A549 (cell line): ENCODE measurements at regions not wholly inside any gene's neighbourhood (a gene's known extent, or its start where the extent isn't known, plus 50 kb on each side); places are given as distances from the start of the nearest gene placed in this dataset.

Source experiments
- ATAC-seq, 2 experiments: fragments of 200-7000 bp in 1 of 2; fragments of >200 bp in 1 of 2; cut with Nextera tagmentation in 1 of 2; cut with Tn5 transposase in 1 of 2; 3 replicates each; pipeline versions ENCODE4 v1.8.0 to v1.9.1; 2018 to 2020; ENCODE audit warnings: mild to moderate bottlenecking in 1 of 2, moderate library complexity in 1 of 2
- CTCF ChIA-PET: fragments of 300-600 bp; sonication (Branson Sonifier 250); formaldehyde crosslinking; extraction: SDS; loops from one replicate; lab custom pipeline; 2021; ENCODE audit warnings: antibody characterized with exemption, inconsistent platforms; lab: Yijun Ruan, JAX
- POLR2A ChIA-PET: fragments of 350-600 bp; formaldehyde crosslinking; extraction: SDS; loops from one replicate; lab custom pipeline; 2021; ENCODE audit warnings: antibody characterized with exemption, inconsistent platforms; lab: Yijun Ruan, JAX
- DNase-seq, 2 experiments: peaks; one replicate each; pipeline versions ENCODE4 v3.0.0 to v3.0.0-alpha.2; 2011 to 2016; ENCODE audit warnings: low read depth in 1 of 2, low spot score in 1 of 2
- FAIRE-seq: peaks from 2 replicates; lab custom pipeline; 2011; peaks lifted over from hg19 to GRCh38; lab: Jason Lieb, UNC
- H3K27ac ChIP-seq, 2 experiments: fragments of >200 bp; sonication (Bioruptor Twin); formaldehyde crosslinking; 3 replicates each; pipeline ENCODE4 v1.5.1; 2016 to 2017
- H3K4me1 ChIP-seq: fragments of >200 bp; sonication (Bioruptor Twin); formaldehyde crosslinking; 3 replicates; pipeline ENCODE4 v1.6.1; 2016
- H3K4me2 ChIP-seq: fragments of >200 bp; sonication (Bioruptor Twin); formaldehyde crosslinking; 3 replicates; pipeline ENCODE4 v1.6.1; 2016
- H3K4me3 ChIP-seq: fragments of >200 bp; sonication (Bioruptor Twin); formaldehyde crosslinking; 3 replicates; pipeline ENCODE4 v1.5.1; 2016
- H3K9me3 ChIP-seq: fragments of >200 bp; sonication (Bioruptor Twin); formaldehyde crosslinking; 3 replicates; pipeline ENCODE4 v1.6.1; 2016
- BHLHE40 ChIP-seq: IDR thresholded peaks from 2 replicates; pipeline ENCODE4 v1.6.1; 2012; ENCODE audit warnings: low read depth, low read length, inconsistent platforms
- CHD2 ChIP-seq: fragments of 150-350 bp; IDR thresholded peaks from 2 replicates; pipeline ENCODE4 v1.6.1; 2014; ENCODE audit warnings: low read length; ENCODE audit not compliant: partially characterized antibody
- CHD4 ChIP-seq: fragments of 200-600 bp; sonication (generic); IDR thresholded peaks from 2 replicates; pipeline ENCODE4 v1.6.1; 2016; ENCODE audit warnings: antibody characterized with exemption, mild to moderate bottlenecking, borderline replicate concordance
- EP300 ChIP-seq, 2 experiments: fragments of >200 bp; sonication (Bioruptor Twin); formaldehyde crosslinking; IDR thresholded peaks; 2 replicates in 1 of 2; 3 replicates in 1 of 2; pipeline ENCODE4 v1.6.1; 2016 to 2017
- FOXS1 ChIP-seq: fragments of 250-450 bp; sonication (Bioruptor Pico); IDR thresholded peaks from 2 replicates; pipeline ENCODE4 v1.5.0; 2020; ENCODE audit warnings: mild to moderate bottlenecking, moderate library complexity
- HOXA7 ChIP-seq: fragments of 250-450 bp; sonication (Bioruptor Pico); IDR thresholded peaks from 2 replicates; pipeline ENCODE4 v1.5.0; 2020; ENCODE audit warnings: mild to moderate bottlenecking, moderate library complexity
- HOXB13 ChIP-seq: fragments of 250-450 bp; sonication (Bioruptor Pico); IDR thresholded peaks from 2 replicates; pipeline ENCODE4 v1.5.0; 2020; ENCODE audit warnings: low read depth, mild to moderate bottlenecking, moderate library complexity
- HOXB5 ChIP-seq: fragments of 250-450 bp; sonication (Bioruptor Pico); IDR thresholded peaks from 2 replicates; pipeline ENCODE4 v1.5.0; 2020; ENCODE audit warnings: mild to moderate bottlenecking, moderate library complexity
- JUN ChIP-seq, 2 experiments: fragments of >200 bp; sonication (Bioruptor Twin); formaldehyde crosslinking; IDR thresholded peaks; 2 replicates in 1 of 2; 3 replicates in 1 of 2; pipeline ENCODE4 v1.6.1; 2016 to 2017
- KDM1A ChIP-seq: fragments of 200-600 bp; sonication (generic); IDR thresholded peaks from 2 replicates; pipeline ENCODE4 v1.6.1; 2016; ENCODE audit warnings: low read depth, mild to moderate bottlenecking
- MAFK ChIP-seq: fragments of 450-650 bp; IDR thresholded peaks from 2 replicates; pipeline ENCODE4 v1.6.1; 2014; ENCODE audit not compliant: partially characterized antibody
- PHF8 ChIP-seq: fragments of 200-600 bp; sonication (generic); IDR thresholded peaks from 2 replicates; pipeline ENCODE4 v1.6.1; 2016; ENCODE audit warnings: low read depth, mild to moderate bottlenecking, antibody characterized with exemption, moderate library complexity, borderline replicate concordance
- POLR2AphosphoS2 ChIP-seq: conservative IDR thresholded peaks from 2 replicates; pipeline ENCODE4 v1.6.1; 2012; ENCODE audit warnings: low read length, improper control_type of control experiment, inconsistent platforms
- RAD21 ChIP-seq, 2 experiments: fragments of >200 bp in 1 of 2; sonication (Bioruptor Twin) in 1 of 2; formaldehyde crosslinking in 1 of 2; IDR thresholded peaks in 1 of 2; conservative IDR thresholded peaks in 1 of 2; 2 replicates in 1 of 2; 3 replicates in 1 of 2; pipeline ENCODE4 v1.6.1; 2012 to 2018; ENCODE audit warnings: inconsistent platforms in 1 of 2
- RFX5 ChIP-seq: fragments of 450-650 bp; IDR thresholded peaks from 2 replicates; pipeline ENCODE4 v1.7.1; 2014; ENCODE audit warnings: antibody characterized with exemption, mild to moderate bottlenecking, moderate library complexity
- RNF2 ChIP-seq: fragments of 200-600 bp; sonication (generic); IDR thresholded peaks from 2 replicates; pipeline ENCODE4 v1.6.1; 2016; ENCODE audit warnings: low read depth, mild to moderate bottlenecking, antibody characterized with exemption, moderate library complexity, borderline replicate concordance
- SMC3 ChIP-seq: fragments of >200 bp; sonication (Bioruptor Twin); formaldehyde crosslinking; IDR thresholded peaks from 3 replicates; pipeline ENCODE4 v1.6.1; 2018; ENCODE audit warnings: inconsistent platforms
- TP53 ChIP-seq: fragments of 250-450 bp; sonication (Bioruptor Pico); IDR thresholded peaks from 2 replicates; pipeline ENCODE4 v1.5.0; 2021; ENCODE audit warnings: mild to moderate bottlenecking, moderate library complexity
- ZNF302 ChIP-seq: fragments of 250-450 bp; sonication (Bioruptor Pico); IDR thresholded peaks from 2 replicates; pipeline ENCODE4 v1.9.0; 2021; ENCODE audit warnings: inconsistent platforms, mild to moderate bottlenecking, moderate library complexity
- WGBS: methylation state at CpG from one replicate; pipeline ENCODE4 v1.1.6; 2017; ENCODE audit errors: missing lambda C conversion rate; 5-methylcytosine and 5-hydroxymethylcytosine counted together
- TF ChIP-seq, protein P1 (sequence below): fragments of >200 bp; sonication (Bioruptor Twin); formaldehyde crosslinking; IDR thresholded peaks from 3 replicates; pipeline ENCODE4 v1.6.1; 2016
- TF ChIP-seq, protein P2 (sequence below): IDR thresholded peaks from 2 replicates; pipeline ENCODE4 v1.6.1; 2012; ENCODE audit warnings: low read depth, borderline replicate concordance
- TF ChIP-seq, protein P3 (sequence below): IDR thresholded peaks from 2 replicates; pipeline ENCODE4 v1.6.1; 2012
- TF ChIP-seq, protein P4 (sequence below): fragments of 450-650 bp; IDR thresholded peaks from 2 replicates; pipeline ENCODE4 v1.6.1; 2014; ENCODE audit warnings: antibody characterized with exemption

DNA sequence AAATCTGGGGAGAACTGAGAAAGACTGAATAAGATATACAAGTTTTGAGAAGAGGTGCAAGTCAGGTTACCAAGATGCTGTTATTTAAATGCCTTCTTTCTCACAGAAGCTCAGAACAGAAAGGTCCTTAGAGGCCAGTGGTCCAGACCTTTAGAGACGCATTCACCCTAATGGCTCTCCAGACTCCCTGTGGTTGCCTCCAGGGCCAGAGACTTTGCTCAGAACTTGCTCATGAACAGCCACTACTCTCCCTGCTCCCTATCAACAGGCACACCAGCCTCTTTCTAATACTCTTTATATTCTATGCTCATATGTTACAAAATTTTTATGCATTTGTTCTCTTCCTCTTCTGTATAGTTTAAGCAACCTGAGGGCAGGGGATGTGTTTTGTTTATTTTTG, 349.0 kb upstream of the TNP1 start:
- Histone ChIP-seq H3K9me3 (no peaks in the 10 kb centered on the region; the same call in 2 of the 3 replicates), H3K27ac (no peak overlapping the region), H3K4me1 (no peaks in the 10 kb centered on the region), H3K4me2 (no peak overlapping the region), H3K4me3 (no peak overlapping the region)
- POLR2A ChIA-PET = no interaction called here
- DNase-seq (no peak), ATAC-seq (no peak), FAIRE-seq (no peak)
- no peak for TF ChIP-seq CHD2
- no peak for TF ChIP-seq RAD21 (conservative IDR thresholded peaks at IDR 0.05 in 1 of 2, IDR thresholded peaks at IDR 0.05 in 1 of 2)
- TF ChIP-seq HOXB13 (CRISPR knock-in tag) = no peak
- no peak for TF ChIP-seq POLR2AphosphoS2
- TF ChIP-seq RNF2 = no peak
- no peak for TF ChIP-seq RFX5
- TF ChIP-seq CHD4 = no peak
- TF ChIP-seq, protein P1, sequence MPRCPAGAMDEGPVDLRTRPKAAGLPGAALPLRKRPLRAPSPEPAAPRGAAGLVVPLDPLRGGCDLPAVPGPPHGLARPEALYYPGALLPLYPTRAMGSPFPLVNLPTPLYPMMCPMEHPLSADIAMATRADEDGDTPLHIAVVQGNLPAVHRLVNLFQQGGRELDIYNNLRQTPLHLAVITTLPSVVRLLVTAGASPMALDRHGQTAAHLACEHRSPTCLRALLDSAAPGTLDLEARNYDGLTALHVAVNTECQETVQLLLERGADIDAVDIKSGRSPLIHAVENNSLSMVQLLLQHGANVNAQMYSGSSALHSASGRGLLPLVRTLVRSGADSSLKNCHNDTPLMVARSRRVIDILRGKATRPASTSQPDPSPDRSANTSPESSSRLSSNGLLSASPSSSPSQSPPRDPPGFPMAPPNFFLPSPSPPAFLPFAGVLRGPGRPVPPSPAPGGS = no peak
- TF ChIP-seq HOXB5 (CRISPR knock-in tag) = no peak
- no peak for TF ChIP-seq MAFK
- no peak for TF ChIP-seq SMC3
- no peak for TF ChIP-seq PHF8
- TF ChIP-seq ZNF302 = no peak
- no peak for TF ChIP-seq BHLHE40
- CTCF ChIA-PET = no interaction called here
- WGBS = 100% methylated on average over 1 of the region's 1 CpG

DNA sequence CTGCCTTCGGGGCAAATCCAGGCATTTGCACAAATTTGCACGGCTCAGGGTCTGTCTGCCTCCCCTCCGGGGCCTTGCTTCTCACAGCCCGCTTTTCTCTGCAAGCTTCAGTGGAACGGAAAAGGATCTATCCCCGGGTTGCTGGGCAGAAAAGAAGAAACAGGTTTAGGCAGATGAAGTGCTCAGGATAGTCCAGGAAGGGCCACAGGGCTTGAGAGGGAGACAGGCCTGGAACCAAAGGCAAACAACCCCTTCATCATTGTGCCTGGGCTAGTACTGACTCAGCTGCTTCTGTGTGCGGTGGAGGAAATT, 347.8 kb upstream of the TNP1 start:
- POLR2A ChIA-PET = no interaction called here
- no peak for DNase-seq
- 65% methylated on average over 7 of the region's 7 CpGs for WGBS
- no peak overlapping the region for H3K4me2 ChIP-seq
- TF ChIP-seq, protein P2, sequence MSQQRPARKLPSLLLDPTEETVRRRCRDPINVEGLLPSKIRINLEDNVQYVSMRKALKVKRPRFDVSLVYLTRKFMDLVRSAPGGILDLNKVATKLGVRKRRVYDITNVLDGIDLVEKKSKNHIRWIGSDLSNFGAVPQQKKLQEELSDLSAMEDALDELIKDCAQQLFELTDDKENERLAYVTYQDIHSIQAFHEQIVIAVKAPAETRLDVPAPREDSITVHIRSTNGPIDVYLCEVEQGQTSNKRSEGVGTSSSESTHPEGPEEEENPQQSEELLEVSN = no peak
- no peak for TF ChIP-seq POLR2AphosphoS2
- TF ChIP-seq BHLHE40 = no peak
- no peak for TF ChIP-seq KDM1A
- TF ChIP-seq EP300 (IDR thresholded peaks at IDR 0.05) = no peak
- TF ChIP-seq JUN (IDR thresholded peaks at IDR 0.05) = no peak
- no peak for TF ChIP-seq TP53
- no peak for TF ChIP-seq PHF8
- TF ChIP-seq FOXS1 (CRISPR knock-in tag) = no peak
- no peak for TF ChIP-seq HOXA7 (CRISPR knock-in tag)
- TF ChIP-seq RFX5 = no peak
- TF ChIP-seq, protein P3, sequence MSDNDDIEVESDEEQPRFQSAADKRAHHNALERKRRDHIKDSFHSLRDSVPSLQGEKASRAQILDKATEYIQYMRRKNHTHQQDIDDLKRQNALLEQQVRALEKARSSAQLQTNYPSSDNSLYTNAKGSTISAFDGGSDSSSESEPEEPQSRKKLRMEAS = no peak
- TF ChIP-seq ZNF302 = no peak
- TF ChIP-seq SMC3 = no peak
- TF ChIP-seq, all 56 proteins: peak for 0
- Histone ChIP-seq H3K9me3 (no peaks in the 10 kb centered on the region), H3K4me1 (no peaks in the 10 kb centered on the region), H3K4me3 (no peak overlapping the region), H3K27ac (no peak overlapping the region)
- ATAC-seq (no peak), FAIRE-seq (no peak)
- CTCF ChIA-PET = no interaction called here

DNA sequence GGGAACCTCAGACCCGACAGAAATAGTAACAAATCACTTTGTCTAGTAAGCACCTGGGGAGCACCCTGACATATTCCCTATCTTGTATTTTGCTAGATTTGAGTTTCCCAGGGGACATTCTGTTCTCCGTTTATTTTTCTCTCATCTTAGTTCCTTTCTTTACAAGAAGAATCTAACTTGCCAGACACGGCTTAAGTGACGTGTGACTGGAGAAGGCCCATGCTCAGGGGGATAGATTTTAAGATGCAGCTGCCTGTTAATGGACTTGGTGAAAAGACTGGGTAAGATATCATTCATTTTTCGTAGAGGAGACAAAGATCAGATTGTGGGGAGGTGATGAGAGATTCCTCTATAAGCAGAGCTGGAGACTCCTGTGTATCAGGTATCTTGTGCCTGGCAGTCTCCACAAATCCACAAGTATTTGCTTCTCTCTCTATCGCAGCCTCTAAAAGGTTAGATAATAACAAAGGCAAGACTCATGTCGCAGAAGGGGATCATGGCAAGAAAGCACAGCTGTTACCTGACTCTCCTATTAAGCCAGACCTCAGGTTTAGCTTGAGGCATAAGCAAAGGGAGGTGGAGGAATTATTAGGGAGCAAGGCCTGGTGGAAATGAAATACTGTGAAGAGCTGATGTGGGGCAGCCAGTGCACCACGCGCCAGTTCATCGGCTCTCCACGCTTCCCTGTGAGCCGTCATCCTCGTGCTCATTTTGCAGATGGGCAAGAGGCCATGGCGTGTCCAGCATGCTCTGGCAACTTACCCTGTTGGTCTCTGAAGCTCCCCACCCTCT, 347.2 kb upstream of the TNP1 start:
- POLR2A ChIA-PET = no interaction called here
- TF ChIP-seq, protein P4, sequence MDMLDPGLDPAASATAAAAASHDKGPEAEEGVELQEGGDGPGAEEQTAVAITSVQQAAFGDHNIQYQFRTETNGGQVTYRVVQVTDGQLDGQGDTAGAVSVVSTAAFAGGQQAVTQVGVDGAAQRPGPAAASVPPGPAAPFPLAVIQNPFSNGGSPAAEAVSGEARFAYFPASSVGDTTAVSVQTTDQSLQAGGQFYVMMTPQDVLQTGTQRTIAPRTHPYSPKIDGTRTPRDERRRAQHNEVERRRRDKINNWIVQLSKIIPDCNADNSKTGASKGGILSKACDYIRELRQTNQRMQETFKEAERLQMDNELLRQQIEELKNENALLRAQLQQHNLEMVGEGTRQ = no peak
- no peaks in the 10 kb centered on the region for H3K9me3 ChIP-seq
- no peak overlapping the region for H3K4me2 ChIP-seq
- no peaks in the 10 kb centered on the region for H3K4me1 ChIP-seq
- no peak overlapping the region for H3K27ac ChIP-seq
- no peak for ATAC-seq
- FAIRE-seq = no peak
- 81% methylated on average over 14 of the region's 14 CpGs for WGBS
- no peak overlapping the region for H3K4me3 ChIP-seq
- CTCF ChIA-PET = no interaction called here
- no peak for DNase-seq
